Activated T-cell treated with anti-CD3 and anti-CD28 coated beads for 4 hours (primary cell): ENCODE measurements at regions not wholly inside any gene's neighbourhood (a gene's known extent, or its start where the extent isn't known, plus 50 kb on each side); places are given as distances from the start of the nearest gene placed in this dataset.
"Not testable (repeated sequence)": the region's sequence is repeated elsewhere in the genome, so short reads cannot be mapped to it uniquely, and the experiment has no call there.

ENCODE experiments used
- DNase-seq: peaks from one replicate; pipeline ENCODE4 v3.0.0-alpha.2; 2020

DNA sequence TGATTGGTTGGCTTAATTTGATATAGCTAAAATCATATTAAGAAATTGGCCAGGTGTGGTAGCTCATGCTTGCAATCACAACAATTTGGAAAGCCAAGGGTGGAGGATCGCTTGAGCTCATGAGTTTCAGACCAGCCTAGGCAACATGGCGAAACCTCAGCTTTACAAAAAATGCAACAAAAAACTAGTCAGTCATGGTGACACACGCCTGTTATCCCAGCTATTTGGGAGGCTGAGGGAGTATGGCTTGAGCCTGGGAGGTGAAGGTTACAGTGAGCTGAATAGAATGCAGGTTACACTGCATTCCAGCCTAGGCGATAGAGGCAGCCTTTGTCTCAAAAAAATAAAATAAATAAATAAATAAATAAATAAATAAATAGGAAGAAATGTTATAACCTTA is 1579.6 kb upstream of the SLC10A2 start:
- no peak for DNase-seq

GRCh38 chr13:104641309-104641708 is 1575.1 kb upstream of the SLC10A2 start:
- DNase-seq = no peak

DNA sequence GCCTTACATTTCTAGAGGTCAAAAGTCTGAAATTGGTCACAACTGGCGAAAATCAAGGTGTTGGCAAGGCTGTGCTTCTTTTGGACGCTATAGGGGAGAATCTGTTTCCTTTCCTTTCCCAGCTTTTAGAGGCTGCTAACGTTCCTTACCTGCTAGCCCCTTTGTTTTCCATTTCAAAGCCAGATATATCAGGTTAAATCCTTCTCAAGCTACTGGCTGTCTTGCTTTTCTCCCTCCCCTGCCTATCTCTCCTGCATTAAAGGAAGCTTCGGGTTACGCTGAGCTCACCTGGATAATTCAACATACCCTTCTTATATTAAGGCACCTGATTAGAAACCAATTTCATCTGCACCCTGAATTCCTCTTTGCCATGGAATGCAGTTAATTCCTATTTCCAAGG is 1569.7 kb upstream of the SLC10A2 start:
- DNase-seq = no peak

DNA sequence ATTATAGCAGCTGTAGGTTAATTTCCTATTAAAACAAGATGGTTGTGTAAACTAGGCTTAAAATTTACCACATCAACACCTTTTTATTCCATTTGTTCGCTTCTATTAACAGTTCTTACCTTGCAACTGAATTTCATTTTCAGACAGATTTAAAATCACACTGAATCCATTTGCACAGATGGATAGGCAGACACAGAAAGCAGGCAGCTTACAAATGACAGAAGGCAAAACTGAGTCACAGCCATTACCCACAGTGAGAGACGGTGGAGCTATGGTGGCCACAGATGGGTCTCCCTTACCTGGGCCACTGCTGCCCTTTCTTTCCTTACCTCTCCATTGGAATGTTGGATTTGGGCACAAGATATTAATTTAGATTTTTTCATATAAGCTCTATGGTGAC is 1567.8 kb upstream of the SLC10A2 start:
- no peak for DNase-seq

- no peak for DNase-seq
Measured at GRCh38 chr13:104632736-104633135, 1566.5 kb upstream of the SLC10A2 start.

- no peak for DNase-seq
Measured at GRCh38 chr13:104625201-104625600, 1559.0 kb upstream of the SLC10A2 start.

GRCh38 chr13:104616990-104617389 is 1550.8 kb upstream of the SLC10A2 start:
- DNase-seq = no peak

GRCh38 chr13:104614361-104615145 is 1548.3 kb upstream of the SLC10A2 start:
- no peak for DNase-seq

- no peak for DNase-seq
Measured at GRCh38 chr13:104608331-104608730, 1542.1 kb upstream of the SLC10A2 start.

GRCh38 chr13:104605435-104605834 is 1539.2 kb upstream of the SLC10A2 start:
- DNase-seq = not testable (repeated sequence)

DNA sequence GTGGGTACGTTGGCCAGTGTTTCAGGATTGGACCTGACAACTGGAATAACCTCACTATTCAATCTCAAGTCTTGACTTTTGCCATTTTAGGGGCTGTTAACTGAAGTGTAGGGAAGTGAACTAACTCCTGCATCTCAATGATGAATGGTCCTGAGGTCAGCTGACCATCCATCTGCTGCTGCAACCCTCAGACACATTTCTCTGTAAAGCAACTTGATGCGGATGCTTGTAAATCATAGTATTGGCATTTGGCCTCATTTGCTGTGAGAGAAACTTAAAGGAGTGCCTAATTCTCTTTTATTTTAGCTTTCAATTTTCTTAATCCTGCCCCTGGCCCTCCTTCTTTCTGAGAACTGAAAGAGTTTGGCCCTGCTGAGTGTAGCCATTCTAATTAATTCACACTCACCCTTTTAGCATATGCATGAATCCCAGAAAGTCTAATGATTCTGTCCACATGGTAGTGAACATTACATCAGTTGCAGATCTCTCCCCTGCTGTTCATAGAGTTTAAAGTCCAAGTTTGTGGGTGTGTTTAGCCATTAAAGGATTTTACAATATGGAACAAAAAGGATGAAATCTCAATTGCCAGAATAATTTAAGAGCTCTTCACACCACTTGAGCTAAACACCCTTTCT is 1531.4 kb upstream of the SLC10A2 start:
- no peak for DNase-seq

GRCh38 chr13:104595511-104595910 is 1529.3 kb upstream of the SLC10A2 start:
- DNase-seq = no peak

GRCh38 chr13:104594806-104595205 is 1528.6 kb upstream of the SLC10A2 start:
- DNase-seq = no peak

DNA sequence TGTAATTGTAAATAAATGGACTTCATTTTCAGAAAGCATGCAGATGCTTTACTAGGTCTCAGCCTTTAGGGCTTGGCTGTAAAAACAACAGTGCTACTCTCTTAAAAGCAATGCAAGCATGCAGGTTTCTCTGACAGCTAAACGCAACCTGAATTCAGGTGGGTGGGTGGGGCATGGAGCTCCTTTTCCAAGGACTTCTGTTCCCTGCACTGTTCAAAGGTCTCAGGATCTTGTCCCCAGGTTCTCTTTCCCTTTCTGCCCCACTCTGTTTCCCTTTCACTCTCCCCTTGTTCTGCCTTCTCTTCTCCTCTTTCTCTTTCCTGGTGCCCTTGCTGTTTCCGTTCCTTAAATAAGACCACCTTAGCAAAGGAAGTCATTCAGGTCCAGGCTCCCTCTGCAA is 1527.5 kb upstream of the SLC10A2 start:
- no peak for DNase-seq

- DNase-seq = no peak
Measured at GRCh38 chr13:104593251-104593576, 1527.0 kb upstream of the SLC10A2 start.

GRCh38 chr13:104592545-104593250 is 1526.5 kb upstream of the SLC10A2 start:
- DNase-seq = no peak

DNA sequence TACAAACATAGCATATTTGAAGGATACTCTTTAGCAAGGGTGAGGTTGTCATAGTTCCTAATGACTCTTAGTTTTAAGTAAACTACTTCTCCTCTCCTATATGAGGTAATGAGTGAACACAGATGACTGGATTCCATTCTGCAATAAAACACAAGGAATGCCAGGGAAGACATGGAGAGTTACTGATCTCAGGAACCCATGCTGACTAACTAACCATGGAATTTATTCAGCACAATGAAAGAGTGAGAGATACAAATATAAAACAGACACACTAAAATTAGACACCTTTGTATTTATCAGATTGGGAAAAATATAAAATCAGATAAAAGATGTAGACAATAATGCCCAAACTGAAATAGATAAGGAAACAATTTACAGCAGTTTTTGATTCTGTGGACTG is 1525.9 kb upstream of the SLC10A2 start:
- DNase-seq = no peak

DNA sequence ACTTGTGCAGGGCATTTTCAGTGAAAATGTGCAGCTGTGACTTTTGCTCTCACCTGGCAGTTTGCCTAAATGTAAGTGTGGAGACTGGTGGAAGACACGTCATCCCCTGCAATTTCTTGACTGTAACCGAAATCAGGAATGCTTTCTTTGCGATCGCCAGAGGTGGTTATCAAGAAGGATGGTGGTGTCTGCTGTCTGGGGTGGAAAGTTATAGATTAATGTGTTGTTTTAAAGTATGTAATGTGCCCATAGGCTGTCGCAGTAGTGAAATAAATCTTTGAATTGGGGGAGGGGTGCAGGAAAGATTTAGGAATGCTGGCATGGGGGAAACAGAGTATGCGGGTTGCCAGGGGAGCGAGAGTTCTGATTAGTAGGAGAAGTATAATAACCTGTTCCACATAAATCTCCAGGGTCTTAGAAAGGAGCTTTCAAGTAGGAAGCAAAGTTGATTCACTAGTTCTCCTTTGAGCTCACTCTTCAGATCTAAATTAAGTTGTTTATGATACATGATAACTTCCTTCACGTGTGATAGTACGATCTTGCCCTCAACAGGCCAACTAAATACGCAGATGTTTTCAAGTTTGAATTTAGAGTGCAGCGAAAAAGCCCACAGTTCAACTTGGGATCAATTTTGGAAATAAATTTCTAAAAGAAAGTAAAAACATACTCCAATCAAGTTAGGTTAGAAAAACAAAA is 1520.0 kb upstream of the SLC10A2 start:
- no peak for DNase-seq

DNA sequence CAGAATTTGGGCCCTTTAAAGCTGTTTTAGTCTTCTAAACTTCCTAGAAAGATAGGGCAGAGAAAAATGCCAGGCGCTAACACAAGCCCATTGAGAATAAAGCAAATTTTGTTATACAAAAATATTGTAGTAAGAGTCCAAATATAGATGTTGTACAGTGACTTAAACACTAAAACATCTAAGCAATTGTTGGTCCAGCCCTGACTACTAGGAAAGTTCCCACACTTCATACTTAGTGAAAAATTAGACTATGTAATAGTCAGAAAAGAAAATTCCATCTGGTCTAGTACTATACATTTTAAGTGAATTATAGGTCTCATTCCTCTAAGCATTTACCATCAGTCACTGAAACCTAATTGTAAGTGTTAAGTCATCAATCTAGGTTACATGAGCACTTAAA is 1518.3 kb upstream of the SLC10A2 start:
- no peak for DNase-seq

- no peak for DNase-seq
Measured at GRCh38 chr13:104580931-104581330, 1514.7 kb upstream of the SLC10A2 start.

DNA sequence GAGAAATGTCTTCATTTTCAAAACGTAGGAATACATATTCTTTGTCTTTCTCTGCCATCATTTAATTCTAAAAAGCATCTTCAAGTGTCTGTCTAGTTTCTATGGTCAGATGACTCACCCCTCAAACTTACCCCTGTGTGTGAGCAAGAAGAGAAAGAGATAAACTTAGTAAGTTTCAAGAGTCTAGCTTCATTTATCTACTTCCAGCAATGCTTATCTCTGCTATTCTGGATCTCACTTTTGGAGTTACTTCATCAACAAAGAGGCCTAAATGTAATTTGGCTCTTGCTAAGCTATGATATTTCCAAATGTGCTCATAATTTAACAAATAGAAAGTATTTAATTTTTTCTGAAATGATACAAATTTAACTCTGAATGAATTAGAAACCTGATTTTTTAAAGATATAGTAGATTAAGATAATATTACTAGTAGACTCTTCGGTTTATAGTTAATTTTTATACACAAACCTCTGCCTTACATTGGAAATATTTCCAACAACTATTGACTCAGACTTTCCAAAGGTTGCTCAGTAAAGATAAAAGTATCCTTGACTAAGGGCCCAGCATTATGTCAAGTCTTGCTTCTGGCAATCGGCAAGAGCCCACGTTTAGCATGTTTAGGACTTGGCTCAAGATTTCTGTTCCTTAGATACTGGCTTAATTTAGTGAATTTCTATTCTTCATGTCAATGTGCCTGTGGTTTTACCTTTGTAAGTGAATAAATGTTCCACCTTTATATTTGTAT is 1511.0 kb upstream of the SLC10A2 start:
- no peak for DNase-seq

GRCh38 chr13:104571893-104572229 is 1505.6 kb upstream of the SLC10A2 start:
- no peak for DNase-seq
